Activated CD4-positive, alpha-beta T cell treated with anti-CD3 and anti-CD28 coated beads, Interleukin-2, amount 10 ng/mL, durations not matched to agents 7 days and 5 days (primary cell): ENCODE measurements at regions not wholly inside any gene's neighbourhood (a gene's known extent, or its start where the extent isn't known, plus 50 kb on each side); places are given as distances from the start of the nearest gene placed in this dataset.

Experiments
- CTCF ChIA-PET: fragments of 350-600 bp; sonication (Branson Sonifier 250); formaldehyde crosslinking; loops from one replicate; lab custom pipeline; 2021; ENCODE audit warnings: antibody characterized with exemption; lab: Charles Lee
- POLR2A ChIA-PET: fragments of 350-600 bp; sonication (Branson Sonifier 250); formaldehyde crosslinking; loops from one replicate; lab custom pipeline; 2021; ENCODE audit warnings: antibody characterized with exemption; lab: Charles Lee
- DNase-seq: peaks from one replicate; pipeline ENCODE4 v3.0.0-alpha.2; 2020
- H3K27ac Mint-ChIP-seq: one replicate; pipeline ENCODE4 v1.8.0; 2021; ENCODE audit warnings: mild to moderate bottlenecking, moderate library complexity, mixed read lengths
- H3K27me3 Mint-ChIP-seq: one replicate; pipeline ENCODE4 v1.8.0; 2021; ENCODE audit warnings: mixed read lengths
- H3K36me3 Mint-ChIP-seq: one replicate; pipeline ENCODE4 v1.8.0; 2021; ENCODE audit warnings: low read depth, mixed read lengths
- H3K4me1 Mint-ChIP-seq: one replicate; pipeline ENCODE4 v1.8.0; 2021; ENCODE audit warnings: mixed read lengths
- H3K4me3 Mint-ChIP-seq: one replicate; pipeline ENCODE4 v1.8.0; 2021; ENCODE audit warnings: mild to moderate bottlenecking, moderate library complexity, mixed read lengths
- H3K9me3 Mint-ChIP-seq: one replicate; pipeline ENCODE4 v1.8.0; 2021; ENCODE audit warnings: mixed read lengths

- DNase-seq: no peak
- Mint-ChIP-seq H3K4me1 (no peaks in the 10 kb centered on the region), H3K27ac (no peak overlapping the region), H3K9me3 (peaks cover 8% of the 10 kb centered on the region), H3K4me3 (no peak overlapping the region), H3K36me3 (no peaks in the 10 kb centered on the region), H3K27me3 (no peaks in the 10 kb centered on the region)
- ChIA-PET CTCF (no interaction called here), POLR2A (no interaction called here)
Measured at GRCh38 chr1:189939967-189940366, 537.7 kb downstream of the BRINP3 start.

GRCh38 chr1:189941922-189942321 lies 535.7 kb downstream of the BRINP3 start:
- no peaks in the 10 kb centered on the region for H3K27me3 Mint-ChIP-seq
- no peak overlapping the region for H3K4me3 Mint-ChIP-seq
- H3K9me3 Mint-ChIP-seq: peaks cover 8% of the 10 kb centered on the region
- no peak overlapping the region for H3K27ac Mint-ChIP-seq
- ChIA-PET POLR2A (no interaction called here), CTCF (no interaction called here)
- H3K36me3 Mint-ChIP-seq: no peaks in the 10 kb centered on the region
- no peak for DNase-seq
- H3K4me1 Mint-ChIP-seq: no peaks in the 10 kb centered on the region

- ChIA-PET CTCF (no interaction called here), POLR2A (no interaction called here)
- DNase-seq: no peak
- no peaks in the 10 kb centered on the region for H3K27me3 Mint-ChIP-seq
- H3K4me3 Mint-ChIP-seq: no peak overlapping the region
- no peak overlapping the region for H3K27ac Mint-ChIP-seq
- peaks cover 4% of the 10 kb centered on the region for H3K9me3 Mint-ChIP-seq
- no peaks in the 10 kb centered on the region for H3K4me1 Mint-ChIP-seq
- H3K36me3 Mint-ChIP-seq: no peaks in the 10 kb centered on the region
Measured at GRCh38 chr1:189958756-189959155, 518.9 kb downstream of the BRINP3 start.

- H3K4me1 Mint-ChIP-seq: no peaks in the 10 kb centered on the region
- POLR2A ChIA-PET: no interaction called here
Measured at GRCh38 chr1:189960769-189961168, 516.9 kb downstream of the BRINP3 start.

DNA sequence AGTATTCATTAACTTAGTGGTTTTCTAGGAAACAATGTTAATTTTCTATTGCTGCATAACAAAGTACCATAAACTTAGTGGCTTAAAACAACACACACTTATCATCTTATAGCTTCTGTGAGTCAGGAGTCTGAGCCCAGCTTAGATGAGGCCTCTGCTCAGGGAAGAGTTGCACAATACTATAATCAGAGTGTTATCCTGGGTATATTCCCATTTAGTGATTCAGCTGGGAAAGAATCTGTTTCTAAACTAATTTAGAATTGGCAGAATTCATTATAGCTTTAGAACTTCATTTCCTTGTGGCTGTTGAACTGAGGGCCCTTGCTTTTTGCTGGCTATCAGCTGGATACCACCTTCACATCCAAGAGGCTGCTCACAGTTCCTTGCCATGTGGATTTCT lies 515.5 kb downstream of the BRINP3 start:
- no peak for DNase-seq
- H3K4me3 Mint-ChIP-seq: no peak overlapping the region
- H3K36me3 Mint-ChIP-seq: no peaks in the 10 kb centered on the region
- H3K27ac Mint-ChIP-seq: no peak overlapping the region
- H3K9me3 Mint-ChIP-seq: peaks cover 3% of the 10 kb centered on the region
- no peaks in the 10 kb centered on the region for H3K4me1 Mint-ChIP-seq
- CTCF ChIA-PET: no interaction called here
- H3K27me3 Mint-ChIP-seq: no peaks in the 10 kb centered on the region
- POLR2A ChIA-PET: no interaction called here

More at GRCh38 chr1:189960769-189961168, 516.9 kb downstream of the BRINP3 start:
- CTCF ChIA-PET: no interaction called here
- Mint-ChIP-seq H3K27ac (no peak overlapping the region), H3K9me3 (peaks cover 4% of the 10 kb centered on the region), H3K4me3 (no peak overlapping the region), H3K27me3 (no peaks in the 10 kb centered on the region), H3K36me3 (no peaks in the 10 kb centered on the region)
- DNase-seq: no peak

- no peak for DNase-seq
- Mint-ChIP-seq H3K36me3 (no peaks in the 10 kb centered on the region), H3K27me3 (no peaks in the 10 kb centered on the region), H3K27ac (no peak overlapping the region), H3K9me3 (peaks cover 4% of the 10 kb centered on the region), H3K4me3 (no peak overlapping the region), H3K4me1 (no peaks in the 10 kb centered on the region)
- ChIA-PET CTCF (no interaction called here), POLR2A (no interaction called here)
Measured at GRCh38 chr1:189970331-189971230, 507.1 kb downstream of the BRINP3 start.

- POLR2A ChIA-PET: no interaction called here
- H3K36me3 Mint-ChIP-seq: no peaks in the 10 kb centered on the region
- DNase-seq: no peak
- H3K27ac Mint-ChIP-seq: no peak overlapping the region
- no peaks in the 10 kb centered on the region for H3K4me1 Mint-ChIP-seq
- H3K4me3 Mint-ChIP-seq: no peak overlapping the region
- peaks cover 7% of the 10 kb centered on the region for H3K9me3 Mint-ChIP-seq
- CTCF ChIA-PET: no interaction called here
- no peaks in the 10 kb centered on the region for H3K27me3 Mint-ChIP-seq
Measured at GRCh38 chr1:189971656-189972055, 506.0 kb downstream of the BRINP3 start.

DNA sequence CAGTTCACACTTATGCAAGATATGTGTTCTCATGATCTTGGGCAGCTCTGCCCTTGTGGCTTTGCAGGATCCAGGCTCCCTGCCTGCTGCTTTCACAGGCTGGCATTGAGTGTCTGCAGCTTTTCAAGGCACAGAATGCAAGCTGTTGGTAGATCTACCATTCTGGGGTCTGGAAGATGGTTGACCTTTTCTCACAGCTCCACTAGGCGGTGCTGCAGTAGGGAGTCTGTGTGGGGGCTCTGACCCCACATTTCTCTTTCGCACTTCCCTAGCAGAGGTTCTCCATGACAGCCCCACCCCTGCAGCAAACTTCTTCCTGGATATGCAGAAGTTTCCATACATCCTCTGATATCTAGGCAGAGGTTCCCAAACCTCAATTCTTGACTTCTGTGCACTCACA lies 500.5 kb downstream of the BRINP3 start:
- Mint-ChIP-seq H3K9me3 (peaks cover 14% of the 10 kb centered on the region), H3K36me3 (no peaks in the 10 kb centered on the region), H3K27me3 (no peaks in the 10 kb centered on the region), H3K27ac (no peak overlapping the region), H3K4me3 (no peak overlapping the region), H3K4me1 (no peaks in the 10 kb centered on the region)
- DNase-seq: no peak
- POLR2A ChIA-PET: no interaction called here
- CTCF ChIA-PET: no interaction called here

DNA sequence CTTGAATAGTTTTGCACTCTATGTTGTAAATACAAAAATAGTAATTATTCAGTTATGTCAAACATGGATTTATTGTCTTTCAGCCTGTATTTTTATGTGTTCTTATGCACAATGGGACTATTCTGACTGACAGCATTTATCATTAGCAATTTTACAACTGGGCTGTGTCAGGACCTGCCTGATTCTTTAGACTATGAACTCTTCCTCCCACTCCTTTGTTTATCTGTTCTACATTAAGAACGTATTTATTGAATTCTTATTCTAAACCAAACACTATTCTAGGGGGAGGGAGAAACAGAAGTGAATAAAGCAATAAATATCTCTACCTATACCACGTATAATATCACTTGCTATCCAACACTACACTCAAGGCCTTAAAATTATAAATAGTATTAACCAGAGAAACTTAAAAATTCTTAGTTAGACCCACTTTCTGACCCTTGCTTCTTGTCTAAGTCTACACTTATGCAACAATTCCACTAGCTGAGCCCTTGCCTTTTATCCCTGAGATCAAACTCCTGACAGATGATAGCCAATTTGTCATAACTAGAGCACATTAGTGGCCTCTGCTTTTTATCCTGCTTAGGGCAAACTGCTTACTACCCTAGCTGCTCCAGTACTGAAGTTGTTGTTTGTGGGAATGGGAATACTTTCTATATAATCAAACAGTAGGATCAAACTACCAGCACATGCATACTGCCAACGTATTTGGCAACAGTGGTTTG lies 494.3 kb downstream of the BRINP3 start:
- CTCF ChIA-PET: no interaction called here
- Mint-ChIP-seq H3K27me3 (no peaks in the 10 kb centered on the region), H3K9me3 (peaks cover 25% of the 10 kb centered on the region), H3K4me3 (no peak overlapping the region), H3K36me3 (no peaks in the 10 kb centered on the region), H3K4me1 (no peaks in the 10 kb centered on the region), H3K27ac (no peak overlapping the region)
- POLR2A ChIA-PET: no interaction called here
- DNase-seq: no peak

DNA sequence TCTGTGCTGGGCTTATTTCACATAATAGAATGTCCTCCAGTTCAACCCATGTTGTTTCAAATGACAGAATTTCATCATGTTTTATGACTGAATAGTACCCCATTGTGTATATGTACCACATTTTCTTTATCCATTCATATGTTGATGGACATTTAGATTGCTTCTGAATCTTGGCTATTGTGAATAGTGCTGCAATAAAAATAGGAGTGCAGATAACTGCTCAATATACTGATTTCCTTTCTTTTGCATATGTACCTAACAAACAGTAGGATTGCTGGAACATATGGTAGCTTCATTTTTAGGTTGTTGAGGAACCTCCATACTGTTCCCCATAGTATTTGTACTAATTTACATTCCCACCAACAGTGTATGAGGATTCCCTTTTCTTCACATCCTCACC lies 491.1 kb downstream of the BRINP3 start:
- Mint-ChIP-seq H3K36me3 (no peaks in the 10 kb centered on the region), H3K27me3 (no peaks in the 10 kb centered on the region), H3K4me1 (no peaks in the 10 kb centered on the region), H3K4me3 (no peak overlapping the region), H3K9me3 (peaks cover 25% of the 10 kb centered on the region), H3K27ac (no peak overlapping the region)
- POLR2A ChIA-PET: no interaction called here
- DNase-seq: no peak
- CTCF ChIA-PET: no interaction called here

GRCh38 chr1:189987509-189987908 lies 490.2 kb downstream of the BRINP3 start:
- no peaks in the 10 kb centered on the region for H3K4me1 Mint-ChIP-seq
- no peak overlapping the region for H3K27ac Mint-ChIP-seq
- CTCF ChIA-PET: no interaction called here
- no peak for DNase-seq
- H3K9me3 Mint-ChIP-seq: peaks cover 25% of the 10 kb centered on the region
- POLR2A ChIA-PET: no interaction called here
- no peaks in the 10 kb centered on the region for H3K27me3 Mint-ChIP-seq
- H3K4me3 Mint-ChIP-seq: no peak overlapping the region
- no peaks in the 10 kb centered on the region for H3K36me3 Mint-ChIP-seq

GRCh38 chr1:189992856-189993255 lies 484.8 kb downstream of the BRINP3 start:
- CTCF ChIA-PET: no interaction called here
- H3K4me3 Mint-ChIP-seq: no peak overlapping the region
- H3K27me3 Mint-ChIP-seq: no peaks in the 10 kb centered on the region
- no peaks in the 10 kb centered on the region for H3K36me3 Mint-ChIP-seq
- no peak overlapping the region for H3K27ac Mint-ChIP-seq
- no peaks in the 10 kb centered on the region for H3K4me1 Mint-ChIP-seq
- no peak for DNase-seq
- POLR2A ChIA-PET: no interaction called here
- H3K9me3 Mint-ChIP-seq: peaks cover 10% of the 10 kb centered on the region

DNA sequence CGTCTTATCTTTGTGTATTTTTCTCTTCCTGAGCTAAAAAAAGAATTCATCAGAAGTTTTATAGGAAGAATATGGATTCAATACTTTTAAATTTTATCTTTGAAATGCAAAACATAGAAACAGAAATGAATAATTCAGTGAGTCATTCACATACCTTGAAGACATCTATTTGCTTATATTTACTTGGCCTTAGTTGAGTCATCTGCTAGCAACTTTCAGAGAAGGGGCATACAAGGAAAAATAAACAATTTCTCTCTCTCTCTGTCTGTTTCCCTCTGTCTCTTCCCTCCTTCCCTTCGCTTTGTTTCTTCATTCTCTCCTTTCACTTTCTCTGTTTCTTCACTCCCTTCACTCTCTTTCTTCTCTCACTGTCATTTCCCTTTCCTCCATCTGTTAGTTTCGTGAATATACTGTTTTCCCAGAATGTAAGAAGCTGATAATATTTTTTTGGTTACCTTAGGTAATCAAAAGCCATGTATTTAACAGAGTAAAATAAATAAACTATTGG lies 477.2 kb downstream of the BRINP3 start:
- Mint-ChIP-seq H3K4me3 (no peak overlapping the region), H3K9me3 (peaks cover 2% of the 10 kb centered on the region), H3K4me1 (no peaks in the 10 kb centered on the region), H3K36me3 (no peaks in the 10 kb centered on the region), H3K27me3 (no peaks in the 10 kb centered on the region), H3K27ac (no peak overlapping the region)
- POLR2A ChIA-PET: no interaction called here
- no peak for DNase-seq
- CTCF ChIA-PET: no interaction called here
